ENCODE measurements at regions not wholly inside any gene's neighbourhood (a gene's known extent, or its start where the extent isn't known, plus 50 kb on each side); places are given as distances from the start of the nearest gene placed in this dataset.
"Not testable (repeated sequence)": the region's sequence is repeated elsewhere in the genome, so short reads cannot be mapped to it uniquely, and the experiment has no call there.

GRCh38 chr2:129408570-129408969 is 570.9 kb upstream of the RAB6C start:
- no peak for DNase-seq (ENCODE audit: low read depth in 1 of 2, low spot score in 1 of 2)
- Histone ChIP-seq H3K4me3 (replicated peaks; ENCODE audit: insufficient read depth, low read length) (no peak overlapping the region), H3K27ac (replicated peaks) (no peak overlapping the region), H3K27me3 (ENCODE audit: insufficient read depth, poor library complexity, severe bottlenecking) (no peaks in the 10 kb centered on the region)
- TF ChIP-seq REST (IDR thresholded peaks at IDR 0.05; ENCODE audit: insufficient replicate concordance, low read depth) (no peak), SPI1 (IDR thresholded peaks at IDR 0.05; ENCODE audit: borderline replicate concordance, low read depth) (no peak), POLR2AphosphoS5 (IDR thresholded peaks at IDR 0.05; ENCODE audit: low read depth) (no peak), CTCF (IDR thresholded peaks at IDR 0.05; ENCODE audit: insufficient read depth, low read length) (no peak), GABPA (IDR thresholded peaks at IDR 0.05; ENCODE audit: low read depth) (no peak)

GRCh38 chr2:129417041-129417440 is 562.4 kb upstream of the RAB6C start:
- H3K4me3 ChIP-seq (replicated peaks; ENCODE audit: insufficient read depth, low read length); H3K27ac ChIP-seq (replicated peaks); DNase-seq (ENCODE audit: low read depth in 1 of 2, low spot score in 1 of 2); H3K27me3 ChIP-seq (ENCODE audit: insufficient read depth, poor library complexity, severe bottlenecking): not testable (repeated sequence)

- no peak overlapping the region for H3K27ac ChIP-seq (replicated peaks)
- H3K27me3 ChIP-seq (ENCODE audit: insufficient read depth, poor library complexity, severe bottlenecking), result no peaks in the 10 kb centered on the region
- H3K4me3 ChIP-seq (replicated peaks; ENCODE audit: insufficient read depth, low read length), result no peak overlapping the region
- no peak for DNase-seq (ENCODE audit: low read depth in 1 of 2, low spot score in 1 of 2)
- TF ChIP-seq POLR2AphosphoS5 (IDR thresholded peaks at IDR 0.05; ENCODE audit: low read depth) (no peak), CTCF (IDR thresholded peaks at IDR 0.05; ENCODE audit: insufficient read depth, low read length) (no peak), REST (IDR thresholded peaks at IDR 0.05; ENCODE audit: insufficient replicate concordance, low read depth) (no peak), SPI1 (IDR thresholded peaks at IDR 0.05; ENCODE audit: borderline replicate concordance, low read depth) (no peak), GABPA (IDR thresholded peaks at IDR 0.05; ENCODE audit: low read depth) (no peak)
These were observed 557.4 kb upstream of the RAB6C start for GRCh38 chr2:129422028-129422427.

- Histone ChIP-seq H3K27ac (replicated peaks) (no peak overlapping the region), H3K27me3 (ENCODE audit: insufficient read depth, poor library complexity, severe bottlenecking) (no peaks in the 10 kb centered on the region), H3K4me3 (replicated peaks; ENCODE audit: insufficient read depth, low read length) (no peak overlapping the region)
- DNase-seq (ENCODE audit: low read depth in 1 of 2, low spot score in 1 of 2), result no peak
- TF ChIP-seq REST (IDR thresholded peaks at IDR 0.05; ENCODE audit: insufficient replicate concordance, low read depth), result no peak
- no peak for TF ChIP-seq SPI1 (IDR thresholded peaks at IDR 0.05; ENCODE audit: borderline replicate concordance, low read depth)
- no peak for TF ChIP-seq GABPA (IDR thresholded peaks at IDR 0.05; ENCODE audit: low read depth)
- no peak for TF ChIP-seq POLR2AphosphoS5 (IDR thresholded peaks at IDR 0.05; ENCODE audit: low read depth)
- no peak for TF ChIP-seq CTCF (IDR thresholded peaks at IDR 0.05; ENCODE audit: insufficient read depth, low read length)
These were observed 551.3 kb upstream of the RAB6C start for GRCh38 chr2:129428086-129428660.

All from HL-60 (cell line).